ENCODE measurements at regions not wholly inside any gene's neighbourhood (a gene's known extent, or its start where the extent isn't known, plus 50 kb on each side); places are given as distances from the start of the nearest gene placed in this dataset.

- no peak for DNase-seq
- in situ Hi-C loops (cut with HindIII; ENCODE audit: low pct_ligation_motif_present, low pct_unique_long_range_greater_than_20kb, low sequenced_read_pairs): no loop called here
Observed at GRCh38 chr5:97624886-97625285, 441.8 kb upstream of the RIOK2 start.

GRCh38 chr5:97627272-97627671 is 444.2 kb upstream of the RIOK2 start:
- no peak for DNase-seq

GRCh38 chr5:97628031-97628430 is 445.0 kb upstream of the RIOK2 start:
- DNase-seq: no peak
- in situ Hi-C loops (cut with HindIII; ENCODE audit: low pct_ligation_motif_present, low pct_unique_long_range_greater_than_20kb, low sequenced_read_pairs): no loop called here

More at GRCh38 chr5:97627272-97627671, 444.2 kb upstream of the RIOK2 start:
- in situ Hi-C loops (cut with HindIII; ENCODE audit: low pct_ligation_motif_present, low pct_unique_long_range_greater_than_20kb, low sequenced_read_pairs): no loop called here

GRCh38 chr5:97628807-97629206 is 445.8 kb upstream of the RIOK2 start:
- in situ Hi-C loops (cut with HindIII; ENCODE audit: low pct_ligation_motif_present, low pct_unique_long_range_greater_than_20kb, low sequenced_read_pairs): no loop called here
- DNase-seq: no peak

- no peak for DNase-seq
- in situ Hi-C loops (cut with HindIII; ENCODE audit: low pct_ligation_motif_present, low pct_unique_long_range_greater_than_20kb, low sequenced_read_pairs): no loop called here
Observed at GRCh38 chr5:97629276-97629675, 446.2 kb upstream of the RIOK2 start.

- in situ Hi-C loops (cut with HindIII; ENCODE audit: low pct_ligation_motif_present, low pct_unique_long_range_greater_than_20kb, low sequenced_read_pairs): no loop called here
- DNase-seq: no peak
Observed at GRCh38 chr5:97635553-97635952, 452.5 kb upstream of the RIOK2 start.

GRCh38 chr5:97636766-97637165 is 453.7 kb upstream of the RIOK2 start:
- in situ Hi-C loops (cut with HindIII; ENCODE audit: low pct_ligation_motif_present, low pct_unique_long_range_greater_than_20kb, low sequenced_read_pairs): no loop called here

GRCh38 chr5:97641081-97641480 is 458.0 kb upstream of the RIOK2 start:
- no peak for DNase-seq
- in situ Hi-C loops (cut with HindIII; ENCODE audit: low pct_ligation_motif_present, low pct_unique_long_range_greater_than_20kb, low sequenced_read_pairs): no loop called here

More at GRCh38 chr5:97636766-97637165, 453.7 kb upstream of the RIOK2 start:
- no peak for DNase-seq

- in situ Hi-C loops (cut with HindIII; ENCODE audit: low pct_ligation_motif_present, low pct_unique_long_range_greater_than_20kb, low sequenced_read_pairs): no loop called here
Observed at GRCh38 chr5:97644206-97644605, 461.2 kb upstream of the RIOK2 start.

GRCh38 chr5:97644896-97645295 is 461.8 kb upstream of the RIOK2 start:
- no peak for DNase-seq

More at GRCh38 chr5:97644206-97644605, 461.2 kb upstream of the RIOK2 start:
- no peak for DNase-seq

GRCh38 chr5:97657239-97657638 is 474.2 kb upstream of the RIOK2 start:
- in situ Hi-C loops (cut with HindIII; ENCODE audit: low pct_ligation_motif_present, low pct_unique_long_range_greater_than_20kb, low sequenced_read_pairs): no loop called here
- DNase-seq: no peak

More at GRCh38 chr5:97644896-97645295, 461.8 kb upstream of the RIOK2 start:
- in situ Hi-C loops (cut with HindIII; ENCODE audit: low pct_ligation_motif_present, low pct_unique_long_range_greater_than_20kb, low sequenced_read_pairs): no loop called here

GRCh38 chr5:97658116-97658900 is 475.3 kb upstream of the RIOK2 start:
- in situ Hi-C loops (cut with HindIII; ENCODE audit: low pct_ligation_motif_present, low pct_unique_long_range_greater_than_20kb, low sequenced_read_pairs): no loop called here
- DNase-seq: no peak

GRCh38 chr5:97666783-97667182 is 483.7 kb upstream of the RIOK2 start:
- DNase-seq: no peak
- in situ Hi-C loops (cut with HindIII; ENCODE audit: low pct_ligation_motif_present, low pct_unique_long_range_greater_than_20kb, low sequenced_read_pairs): no loop called here

- in situ Hi-C loops (cut with HindIII; ENCODE audit: low pct_ligation_motif_present, low pct_unique_long_range_greater_than_20kb, low sequenced_read_pairs): no loop called here
- DNase-seq: no peak
Observed at GRCh38 chr5:97670447-97670846, 487.4 kb upstream of the RIOK2 start.

- in situ Hi-C loops (cut with HindIII; ENCODE audit: low pct_ligation_motif_present, low pct_unique_long_range_greater_than_20kb, low sequenced_read_pairs): no loop called here
- DNase-seq: no peak
Observed at GRCh38 chr5:97676608-97677007, 493.6 kb upstream of the RIOK2 start.

- no peak for DNase-seq
- in situ Hi-C loops (cut with HindIII; ENCODE audit: low pct_ligation_motif_present, low pct_unique_long_range_greater_than_20kb, low sequenced_read_pairs): no loop called here
Observed at GRCh38 chr5:97694091-97694490, 511.0 kb upstream of the RIOK2 start.

GRCh38 chr5:97714424-97714823 is 531.4 kb upstream of the RIOK2 start:
- DNase-seq: no peak
- in situ Hi-C loops (cut with HindIII; ENCODE audit: low pct_ligation_motif_present, low pct_unique_long_range_greater_than_20kb, low sequenced_read_pairs): no loop called here

GRCh38 chr5:97726106-97726505 is 543.1 kb upstream of the RIOK2 start:
- no peak for DNase-seq
- in situ Hi-C loops (cut with HindIII; ENCODE audit: low pct_ligation_motif_present, low pct_unique_long_range_greater_than_20kb, low sequenced_read_pairs): no loop called here

- DNase-seq: no peak
- in situ Hi-C loops (cut with HindIII; ENCODE audit: low pct_ligation_motif_present, low pct_unique_long_range_greater_than_20kb, low sequenced_read_pairs): no loop called here
Observed at GRCh38 chr5:97728920-97729319, 545.9 kb upstream of the RIOK2 start.

GRCh38 chr5:97729938-97730337 is 546.9 kb upstream of the RIOK2 start:
- in situ Hi-C loops (cut with HindIII; ENCODE audit: low pct_ligation_motif_present, low pct_unique_long_range_greater_than_20kb, low sequenced_read_pairs): no loop called here
- no peak for DNase-seq
